Kidney glomerular epithelial cell (primary cell): ENCODE measurements at regions not wholly inside any gene's neighbourhood (a gene's known extent, or its start where the extent isn't known, plus 50 kb on each side); places are given as distances from the start of the nearest gene placed in this dataset.
"Not testable (repeated sequence)": the region's sequence is repeated elsewhere in the genome, so short reads cannot be mapped to it uniquely, and the experiment has no call there.

Experiments used
- DNase-seq: peaks from one replicate; lab custom pipeline; 2025; lab: John Stamatoyannopoulos, UW

- DNase-seq = peak; percentile 37
Measured at GRCh38 chr3:182258538-182259177, 534.6 kb upstream of the ATP11B start.

GRCh38 chr3:182259579-182259978 lies 533.7 kb upstream of the ATP11B start:
- no peak for DNase-seq

- DNase-seq = no peak
Measured at GRCh38 chr3:182261041-182261440, 532.3 kb upstream of the ATP11B start.

DNA sequence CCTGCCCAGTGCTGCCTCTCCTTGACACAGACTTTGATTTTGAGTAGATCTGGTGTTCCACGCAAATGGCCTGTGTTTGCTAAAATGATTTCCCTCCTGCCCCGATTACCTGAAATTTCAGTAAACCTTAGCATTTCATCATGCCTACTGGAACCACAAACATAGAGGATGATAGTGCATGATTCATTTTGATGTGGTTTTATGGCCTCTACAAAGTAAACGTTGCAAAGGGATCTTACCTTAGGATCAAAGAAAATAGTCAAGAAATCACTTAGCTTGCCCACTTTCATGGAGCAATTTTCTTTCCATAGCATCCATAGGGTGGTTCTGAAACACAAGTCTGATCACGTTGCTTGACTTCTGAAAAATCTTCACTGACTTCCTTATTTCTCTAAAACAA lies 524.6 kb upstream of the ATP11B start:
- no peak for DNase-seq

- DNase-seq = no peak
Measured at GRCh38 chr3:182276512-182276911, 516.8 kb upstream of the ATP11B start.

GRCh38 chr3:182284793-182285192 lies 508.5 kb upstream of the ATP11B start:
- no peak for DNase-seq

DNA sequence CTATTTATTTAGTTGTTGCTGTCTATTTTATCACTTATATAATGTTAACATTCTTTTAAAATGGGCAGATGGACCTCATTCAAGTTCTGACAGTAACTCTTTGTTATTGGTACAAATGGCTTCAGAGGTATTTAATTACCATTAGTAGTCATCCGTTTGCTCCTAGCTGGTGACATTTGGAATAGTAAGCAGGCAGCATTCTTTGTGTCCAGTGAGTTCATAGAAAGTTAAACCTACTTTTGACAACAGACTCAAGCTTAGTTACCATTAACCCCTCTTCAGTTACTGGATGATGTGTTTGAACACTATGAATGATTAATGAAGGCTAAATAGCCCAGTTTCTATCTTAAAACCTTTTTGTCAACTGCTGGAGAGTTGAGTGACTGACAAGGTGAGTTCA lies 500.7 kb upstream of the ATP11B start:
- DNase-seq = peak; percentile 37

DNA sequence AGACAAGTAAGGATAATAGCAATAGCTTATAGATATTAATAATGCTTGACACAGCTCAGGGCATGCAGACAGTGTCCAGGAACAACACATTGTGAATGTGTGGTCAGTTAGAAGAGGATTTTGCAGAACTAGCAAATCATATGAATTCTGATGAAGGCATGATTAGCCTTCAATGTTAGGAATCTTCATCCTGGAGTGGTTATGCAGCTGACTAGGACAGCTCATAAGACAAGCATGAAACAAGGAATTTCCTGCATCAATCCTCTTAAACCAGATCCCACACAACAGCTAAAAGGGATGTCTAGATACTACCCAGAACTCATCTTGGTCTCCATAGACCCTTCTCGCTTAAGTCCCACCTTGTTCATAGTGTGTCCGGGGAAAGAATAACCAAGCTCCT lies 499.0 kb upstream of the ATP11B start:
- peak; percentile 78 for DNase-seq

GRCh38 chr3:182294696-182295095 lies 498.6 kb upstream of the ATP11B start:
- DNase-seq = no peak

DNA sequence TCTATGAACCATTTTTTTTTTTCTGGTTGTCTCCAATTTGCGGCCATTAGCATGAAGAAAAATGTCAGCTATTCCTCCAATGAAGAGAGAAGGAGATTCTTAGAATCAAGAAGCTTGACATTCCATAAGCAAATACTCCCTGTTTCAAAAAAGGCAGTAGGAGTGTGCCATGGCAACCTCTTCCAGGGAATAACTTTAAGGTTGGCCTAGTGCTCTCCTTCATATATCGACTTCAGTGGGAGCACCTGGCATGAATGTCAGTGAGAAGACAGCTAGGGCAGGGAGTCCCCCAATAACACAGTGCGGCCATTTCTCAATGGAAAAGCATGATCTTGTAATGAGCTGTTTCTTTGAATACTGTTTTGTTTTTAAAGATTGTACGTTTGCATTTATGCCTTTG lies 493.0 kb upstream of the ATP11B start:
- DNase-seq = peak; percentile 11

DNA sequence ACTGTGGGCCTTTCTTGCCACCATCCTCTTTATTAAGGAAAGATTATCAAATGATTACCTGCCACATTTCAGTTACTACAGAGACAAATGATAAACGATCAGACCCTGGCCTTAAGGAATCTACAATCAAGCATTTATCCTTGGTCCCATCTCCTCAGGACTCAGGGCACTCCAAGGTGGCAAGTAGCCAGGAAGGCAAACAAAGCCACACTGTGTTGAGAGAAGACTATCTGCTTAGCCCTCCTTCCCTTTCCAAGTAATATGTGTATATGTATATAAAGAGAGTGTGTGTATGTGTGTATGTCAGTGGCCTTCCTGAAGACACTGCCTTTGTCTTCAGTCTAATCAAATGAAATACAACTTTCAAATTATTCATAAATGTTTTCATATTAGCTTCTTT lies 490.1 kb upstream of the ATP11B start:
- DNase-seq = no peak

GRCh38 chr3:182305881-182306665 lies 487.2 kb upstream of the ATP11B start:
- DNase-seq = no peak

DNA sequence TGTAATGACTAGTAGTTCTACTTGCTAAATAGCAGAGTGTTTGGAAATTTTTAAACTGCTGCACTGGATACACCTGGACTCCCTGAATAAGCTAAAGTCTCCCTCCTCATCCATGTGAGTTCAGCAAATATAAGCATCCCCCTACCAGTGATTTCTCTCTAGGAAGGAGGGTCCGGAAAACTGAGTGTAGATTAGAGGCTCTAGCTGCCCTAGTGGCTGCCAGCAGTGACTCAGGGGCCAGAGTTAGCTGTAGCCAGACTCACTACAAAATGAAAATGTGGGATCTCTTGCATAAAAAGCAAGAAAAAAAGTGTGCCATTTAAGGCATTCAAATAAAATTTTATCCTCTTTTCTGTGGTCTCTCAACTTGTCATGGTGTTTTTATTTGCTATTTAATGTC lies 485.0 kb upstream of the ATP11B start:
- DNase-seq = no peak

DNA sequence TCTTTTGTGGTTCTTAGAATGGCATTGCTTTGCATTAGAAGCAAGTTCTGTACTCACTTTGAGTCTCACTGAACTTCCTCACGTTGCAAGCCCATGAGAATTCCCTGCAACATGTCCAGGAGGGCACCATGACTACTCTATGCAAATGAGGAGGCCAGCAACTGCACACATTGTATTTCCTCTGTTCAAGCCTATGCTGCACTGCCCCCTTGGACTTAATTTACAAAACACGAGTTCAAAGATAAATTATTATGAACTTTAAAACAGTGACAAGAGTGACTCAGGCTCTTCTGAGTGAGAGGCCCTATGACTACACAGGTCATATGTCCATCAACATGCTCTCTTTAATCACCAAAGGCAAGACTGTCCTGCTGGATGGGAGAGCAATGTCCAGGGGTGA lies 484.2 kb upstream of the ATP11B start:
- DNase-seq = no peak

- DNase-seq = no peak
Measured at GRCh38 chr3:182315313-182315712, 478.0 kb upstream of the ATP11B start.

GRCh38 chr3:182323126-182323700 lies 470.1 kb upstream of the ATP11B start:
- DNase-seq = no peak

DNA sequence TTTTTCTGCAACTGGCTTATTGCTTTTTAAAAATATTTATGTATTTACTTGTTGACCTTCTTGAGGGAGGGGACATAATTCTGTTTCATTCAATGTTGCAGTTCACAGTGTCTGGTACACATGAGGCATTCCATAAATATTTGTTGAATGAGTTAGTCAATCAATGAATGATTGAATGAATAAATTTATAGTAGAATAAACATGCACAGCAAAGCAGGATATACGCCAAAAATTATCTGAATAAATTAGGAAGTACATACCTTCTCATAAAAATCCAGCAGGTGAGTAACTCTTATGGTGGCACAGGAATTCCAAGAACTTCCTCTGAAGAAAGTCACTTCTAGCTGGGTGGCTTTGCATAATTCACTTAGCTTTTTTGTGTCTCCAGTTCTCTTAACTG lies 469.4 kb upstream of the ATP11B start:
- DNase-seq = peak; percentile 24

GRCh38 chr3:182325213-182325950 lies 467.9 kb upstream of the ATP11B start:
- DNase-seq = no peak

- DNase-seq = peak; percentile 67
Measured at GRCh38 chr3:182327196-182327681, 466.1 kb upstream of the ATP11B start.

DNA sequence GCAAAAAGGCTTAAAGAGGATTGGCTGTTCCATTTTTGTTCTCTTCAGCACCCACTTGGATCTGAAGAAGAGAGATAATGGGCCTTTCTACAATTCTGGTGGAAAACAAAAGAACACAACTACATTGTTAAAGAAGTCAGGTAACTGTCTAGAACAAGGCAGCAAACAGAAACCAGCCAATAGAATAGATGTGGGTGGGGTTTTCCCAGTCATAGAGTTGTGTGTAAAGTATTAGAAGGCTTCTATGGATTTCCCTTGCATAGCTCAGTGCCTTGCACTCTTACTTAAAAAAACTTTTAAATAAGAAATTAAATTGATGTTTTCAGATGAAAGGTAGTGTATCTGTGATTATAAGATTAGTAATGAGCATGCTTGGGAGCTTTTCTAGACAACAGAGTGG lies 462.7 kb upstream of the ATP11B start:
- DNase-seq = no peak

GRCh38 chr3:182331341-182331740 lies 462.0 kb upstream of the ATP11B start:
- DNase-seq = no peak

- DNase-seq = peak; percentile 22
Measured at GRCh38 chr3:182342252-182342651, 451.1 kb upstream of the ATP11B start.

- DNase-seq = not testable (repeated sequence)
Measured at GRCh38 chr3:182344026-182344425, 449.3 kb upstream of the ATP11B start.
